ENCODE measurements at regions not wholly inside any gene's neighbourhood (a gene's known extent, or its start where the extent isn't known, plus 50 kb on each side); places are given as distances from the start of the nearest gene placed in this dataset.

GRCh38 chr6:40764726-40765125 lies 177.6 kb upstream of the LRFN2 start:
- Histone ChIP-seq H3K9ac (no peak overlapping the region), H3K9me3 (replicated peaks in 1 of 11) (no peaks in the 10 kb centered on the region; a peak in 1 of 22 replicates), H3K27ac (no peak overlapping the region), H3K27me3 (no peaks in the 10 kb centered on the region), H3K36me3 (no peaks in the 10 kb centered on the region), H4K20me1 (no peaks in the 10 kb centered on the region), H3K4me1 (no peaks in the 10 kb centered on the region), H3K4me3 (no peak overlapping the region), H3K4me2 (no peak overlapping the region)
- TF ChIP-seq Cebpa-rat (IDR thresholded peaks at IDR 0.05) = no peak

GRCh38 chr6:40762981-40763380 lies 175.8 kb upstream of the LRFN2 start:
- Histone ChIP-seq H3K9ac (no peak overlapping the region), H3K27ac (no peak overlapping the region), H3K4me1 (no peaks in the 10 kb centered on the region), H3K4me2 (no peak overlapping the region), H3K9me3 (replicated peaks in 1 of 11) (no peaks in the 10 kb centered on the region; a peak in 1 of 22 replicates), H4K20me1 (no peaks in the 10 kb centered on the region), H3K4me3 (no peak overlapping the region), H3K27me3 (no peaks in the 10 kb centered on the region), H3K36me3 (no peaks in the 10 kb centered on the region)
- TF ChIP-seq Cebpa-rat (IDR thresholded peaks at IDR 0.05) = no peak

- peaks cover 0 to 5% (median 0%) of the 10 kb centered on the region in 10 experiments; a peak in 1 of 20 replicates for H3K4me1 ChIP-seq
- no peaks in the 10 kb centered on the region for H3K36me3 ChIP-seq
- no peaks in the 10 kb centered on the region for H4K20me1 ChIP-seq
- H3K27me3 ChIP-seq = no peaks in the 10 kb centered on the region
- H3K27ac ChIP-seq = no peak overlapping the region
- no peak overlapping the region for H3K4me2 ChIP-seq
- no peak overlapping the region for H3K4me3 ChIP-seq
- H3K9ac ChIP-seq = no peak overlapping the region
- no peak for TF ChIP-seq Cebpa-rat (IDR thresholded peaks at IDR 0.05)
- no peaks in the 10 kb centered on the region; a peak in 1 of 22 replicates for H3K9me3 ChIP-seq (replicated peaks in 1 of 11)
Observed at GRCh38 chr6:40760887-40761286, 173.7 kb upstream of the LRFN2 start.

DNA sequence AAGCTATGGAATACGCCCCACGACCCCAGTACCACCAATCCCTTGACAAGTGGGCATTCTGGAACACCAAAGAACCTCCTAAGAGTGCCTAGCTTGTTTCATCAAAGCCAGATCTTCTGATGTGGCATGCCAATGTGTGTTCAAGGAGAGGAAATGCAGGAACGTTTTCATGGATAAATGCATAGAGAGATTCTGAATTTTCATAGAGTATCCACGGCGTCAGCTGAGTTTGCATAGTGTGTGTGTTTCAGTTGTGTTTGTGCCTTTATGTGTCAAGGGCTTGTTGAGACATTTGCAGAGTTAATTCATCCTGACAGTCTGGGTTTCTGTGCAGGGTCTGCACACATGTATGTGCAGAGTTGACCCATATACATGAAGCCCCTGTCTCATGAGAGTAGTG lies 172.7 kb upstream of the LRFN2 start:
- no peaks in the 10 kb centered on the region for H3K36me3 ChIP-seq
- H3K9me3 ChIP-seq (replicated peaks in 1 of 11) = no peaks in the 10 kb centered on the region; a peak in 1 of 22 replicates
- H3K27ac ChIP-seq = no peak overlapping the region
- no peak overlapping the region for H3K4me3 ChIP-seq
- no peaks in the 10 kb centered on the region for H3K27me3 ChIP-seq
- H3K4me2 ChIP-seq = no peak overlapping the region
- no peaks in the 10 kb centered on the region for H4K20me1 ChIP-seq
- no peak for TF ChIP-seq Cebpa-rat (IDR thresholded peaks at IDR 0.05)
- no peak overlapping the region for H3K9ac ChIP-seq
- peaks cover 0 to 5% (median 0%) of the 10 kb centered on the region in 10 experiments; a peak in 1 of 20 replicates for H3K4me1 ChIP-seq

DNA sequence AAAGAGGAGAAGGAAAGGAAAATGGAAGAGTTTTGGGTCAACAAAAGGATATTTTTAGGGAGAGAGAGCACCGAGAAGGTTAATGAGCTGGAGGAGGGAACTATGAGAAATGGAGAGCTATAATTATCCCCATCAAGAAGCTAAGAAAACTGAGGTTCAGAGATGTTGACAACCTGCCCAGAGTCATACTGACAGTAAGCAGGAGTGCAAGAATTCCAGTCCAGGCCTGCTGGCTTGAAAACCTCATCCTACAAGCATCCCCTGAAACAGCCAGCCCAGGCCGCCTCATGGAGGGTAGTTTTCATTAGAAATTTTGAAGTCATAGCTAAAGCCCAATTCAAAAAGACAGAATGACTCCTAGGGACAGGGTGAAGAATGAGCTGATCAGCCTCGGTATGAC lies 172.1 kb upstream of the LRFN2 start:
- H3K27ac ChIP-seq = no peak overlapping the region
- no peak overlapping the region for H3K9ac ChIP-seq
- H3K36me3 ChIP-seq = no peaks in the 10 kb centered on the region
- no peaks in the 10 kb centered on the region; a peak in 1 of 22 replicates for H3K9me3 ChIP-seq (replicated peaks in 1 of 11)
- H3K4me2 ChIP-seq = no peak overlapping the region
- H3K4me3 ChIP-seq = no peak overlapping the region
- peaks cover 0 to 5% (median 0%) of the 10 kb centered on the region in 10 experiments; a peak in 1 of 20 replicates for H3K4me1 ChIP-seq
- H3K27me3 ChIP-seq = no peaks in the 10 kb centered on the region
- H4K20me1 ChIP-seq = no peaks in the 10 kb centered on the region
- TF ChIP-seq Cebpa-rat (IDR thresholded peaks at IDR 0.05) = no peak

DNA sequence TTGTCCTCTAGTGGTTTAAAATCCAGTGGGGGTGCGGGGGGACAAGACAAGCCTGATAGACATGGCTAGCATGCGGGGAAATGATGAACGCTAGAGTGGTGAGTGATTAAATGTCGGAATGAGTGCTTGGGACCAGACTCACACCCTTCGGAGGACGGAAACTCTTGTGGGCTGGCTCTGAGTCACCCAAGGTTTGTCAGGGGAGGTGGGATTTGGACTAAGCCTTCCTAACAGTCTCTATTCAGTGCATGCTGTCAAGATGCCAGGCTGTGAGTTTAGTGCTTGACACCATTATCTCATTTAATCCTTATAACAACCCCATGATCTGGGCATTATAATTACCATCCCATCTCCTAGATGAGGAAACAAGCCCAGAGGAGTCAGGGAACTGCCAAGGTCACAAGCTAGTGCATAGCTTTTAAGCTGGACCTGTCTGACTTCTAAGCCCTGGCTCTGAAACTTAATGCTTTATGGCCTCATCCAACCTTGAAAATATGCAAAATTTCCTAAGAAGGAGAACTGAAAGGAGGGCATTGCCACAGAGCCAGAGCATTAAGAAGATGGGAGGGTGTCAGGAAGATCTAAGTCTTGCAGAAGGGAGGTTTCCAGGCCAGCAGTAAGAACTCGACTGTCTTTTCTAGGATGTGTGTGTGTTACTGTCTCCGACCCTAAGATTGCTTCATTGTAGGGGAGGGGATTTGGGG lies 168.7 kb upstream of the LRFN2 start:
- Histone ChIP-seq H3K9me3 (replicated peaks in 1 of 11) (no peaks in the 10 kb centered on the region), H3K9ac (no peak overlapping the region), H3K4me1 (peaks cover 0 to 17% (median 8%) of the 10 kb centered on the region in 10 experiments; a peak in 10 of 20 replicates), H3K4me3 (no peak overlapping the region), H3K36me3 (no peaks in the 10 kb centered on the region), H3K27ac (no peak overlapping the region), H3K4me2 (peak overlapping the region in 1 of 11 experiments; percentile 13; a peak in 1 of 22 replicates), H3K27me3 (no peaks in the 10 kb centered on the region), H4K20me1 (no peaks in the 10 kb centered on the region)
- no peak for TF ChIP-seq Cebpa-rat (IDR thresholded peaks at IDR 0.05)

DNA sequence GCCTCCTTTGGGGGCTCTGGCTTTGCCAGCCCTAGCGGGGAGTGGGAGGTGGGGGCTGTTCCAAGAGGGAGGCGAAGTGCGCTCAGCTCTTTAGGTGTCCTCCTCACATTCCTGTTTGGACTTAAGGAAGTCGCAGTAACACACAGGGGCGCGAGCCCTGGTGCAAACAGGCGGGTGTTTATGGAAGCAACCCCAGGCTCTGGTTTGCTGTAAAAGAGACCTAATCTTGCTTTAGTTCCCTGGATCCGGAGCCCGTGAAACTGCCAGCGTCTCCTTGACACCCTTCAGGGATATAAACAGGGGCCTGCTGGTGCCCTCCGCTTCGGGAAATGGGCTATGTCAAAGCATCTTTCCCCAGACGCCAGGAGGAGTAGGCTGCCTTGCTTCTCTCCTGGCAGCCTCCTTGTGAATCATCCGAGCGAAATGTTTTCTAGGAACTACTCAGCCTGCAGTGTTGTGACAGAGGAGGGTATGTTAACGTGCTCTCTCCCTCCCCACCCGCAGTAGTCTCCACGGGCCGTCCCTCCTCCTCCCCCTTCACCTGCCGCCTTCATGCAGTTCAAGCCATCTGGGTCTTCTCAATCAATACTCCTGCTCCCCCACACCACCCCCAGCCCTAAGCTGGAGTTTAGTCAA lies 168.0 kb upstream of the LRFN2 start:
- Histone ChIP-seq H4K20me1 (no peaks in the 10 kb centered on the region), H3K27me3 (no peaks in the 10 kb centered on the region), H3K27ac (no peak overlapping the region), H3K4me3 (no peak overlapping the region), H3K9me3 (replicated peaks in 1 of 11) (no peaks in the 10 kb centered on the region), H3K36me3 (no peaks in the 10 kb centered on the region), H3K4me1 (peaks cover 0 to 17% (median 8%) of the 10 kb centered on the region in 10 experiments; a peak in 11 of 20 replicates), H3K4me2 (no peak overlapping the region), H3K9ac (no peak overlapping the region)
- TF ChIP-seq Cebpa-rat (IDR thresholded peaks at IDR 0.05) = no peak; a peak in 1 of 22 replicates

DNA sequence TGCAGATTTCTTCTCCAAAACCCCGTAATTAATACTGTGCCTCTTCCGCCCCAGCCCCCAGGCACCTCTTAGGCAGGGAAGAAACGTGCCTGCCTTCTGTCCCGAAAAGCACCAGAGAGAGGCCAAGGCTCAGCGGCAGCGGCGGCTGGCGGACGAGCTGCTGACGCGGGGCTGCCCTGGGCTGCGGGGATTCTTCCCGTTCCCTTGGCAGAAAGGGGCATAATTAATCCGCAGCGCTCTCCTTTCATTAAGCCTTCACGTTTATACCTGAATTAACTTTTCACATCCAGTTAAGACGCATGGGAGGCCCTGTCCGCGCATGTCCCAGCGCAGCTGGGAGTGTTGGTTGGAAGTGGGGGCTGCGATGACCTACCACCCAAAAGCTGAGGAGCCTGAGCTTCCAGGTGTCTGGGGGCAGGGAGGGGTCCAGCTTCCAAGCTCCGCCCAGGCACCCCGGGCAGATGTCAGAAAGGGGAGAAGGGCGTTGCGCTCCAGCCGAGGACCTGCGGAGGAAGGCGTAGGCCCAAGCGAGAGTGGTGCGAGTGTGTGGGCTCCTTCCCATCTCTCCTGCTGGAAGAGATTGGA lies 167.4 kb upstream of the LRFN2 start:
- no peak overlapping the region for H3K4me3 ChIP-seq
- no peaks in the 10 kb centered on the region for H3K27me3 ChIP-seq
- no peaks in the 10 kb centered on the region for H3K36me3 ChIP-seq
- no peak overlapping the region for H3K27ac ChIP-seq
- H3K9ac ChIP-seq = no peak overlapping the region
- H4K20me1 ChIP-seq = no peaks in the 10 kb centered on the region
- H3K4me2 ChIP-seq = no peak overlapping the region
- H3K4me1 ChIP-seq = peaks cover 0 to 23% (median 8%) of the 10 kb centered on the region in 10 experiments; a peak in 11 of 20 replicates
- no peaks in the 10 kb centered on the region for H3K9me3 ChIP-seq (replicated peaks in 1 of 11)
- no peak; a peak in 1 of 22 replicates for TF ChIP-seq Cebpa-rat (IDR thresholded peaks at IDR 0.05)

- Histone ChIP-seq H3K9me3 (replicated peaks in 1 of 11) (no peaks in the 10 kb centered on the region), H4K20me1 (no peaks in the 10 kb centered on the region), H3K27ac (no peak overlapping the region), H3K36me3 (no peaks in the 10 kb centered on the region), H3K4me1 (peaks cover 0 to 23% (median 8%) of the 10 kb centered on the region in 10 experiments; a peak in 11 of 20 replicates), H3K4me2 (peak overlapping the region in 3 of 11 experiments; percentile 17 to 23 (median 17); a peak in 2 of 22 replicates), H3K9ac (no peak overlapping the region), H3K4me3 (no peak overlapping the region), H3K27me3 (no peaks in the 10 kb centered on the region)
- no peak for TF ChIP-seq Cebpa-rat (IDR thresholded peaks at IDR 0.05)
Observed at GRCh38 chr6:40753675-40754448, 166.7 kb upstream of the LRFN2 start.

All from BLaER1 treated with 17β-estradiol and CSF1 and Interleukin-3, amounts not matched to agents 10 nM and 100 nM (cell line).